HL-60 (cell line): ENCODE measurements at regions not wholly inside any gene's neighbourhood (a gene's known extent, or its start where the extent isn't known, plus 50 kb on each side); places are given as distances from the start of the nearest gene placed in this dataset.

Experiments
- DNase-seq, 2 experiments: peaks; one replicate each; pipeline ENCODE4 v3.0.0-alpha.2; 2010 to 2020; ENCODE audit warnings: low read depth in 1 of 2, low spot score in 1 of 2
- H3K27ac ChIP-seq: fragments of 250-450 bp; sonication (Bioruptor Pico); replicated peaks from 2 replicates; pipeline ENCODE4 v1.5.1; 2020; ENCODE audit warnings: mild to moderate bottlenecking, moderate library complexity
- H3K27me3 ChIP-seq: fragments of 250-450 bp; sonication (Bioruptor Pico); 2 replicates; pipeline ENCODE4 v1.5.1; 2021; ENCODE audit warnings: mild to moderate bottlenecking, moderate library complexity; ENCODE audit not compliant: insufficient read depth, poor library complexity, severe bottlenecking
- H3K4me3 ChIP-seq: replicated peaks from 2 replicates; pipeline ENCODE4 v1.5.1; 2011; ENCODE audit warnings: mild to moderate bottlenecking, control low read depth, low read length; ENCODE audit not compliant: insufficient read depth
- GABPA ChIP-seq: IDR thresholded peaks from 2 replicates; pipeline ENCODE4 v1.6.1; 2012; ENCODE audit warnings: low read depth
- POLR2AphosphoS5 ChIP-seq: IDR thresholded peaks from 2 replicates; pipeline ENCODE4 v1.6.1; 2012; ENCODE audit warnings: low read depth
- REST ChIP-seq: IDR thresholded peaks from 2 replicates; pipeline ENCODE4 v1.6.1; 2012; ENCODE audit warnings: low read depth; ENCODE audit not compliant: insufficient replicate concordance
- SPI1 ChIP-seq: IDR thresholded peaks from 2 replicates; pipeline ENCODE4 v1.6.1; 2012; ENCODE audit warnings: low read depth, mild to moderate bottlenecking, borderline replicate concordance
- TF ChIP-seq, protein P1 (sequence below): IDR thresholded peaks from one replicate; pipeline ENCODE4 v1.5.1; 2011; ENCODE audit warnings: low read length, control low read depth, inconsistent platforms; ENCODE audit not compliant: insufficient read depth

GRCh38 chr2:118644190-118644589 is 203.3 kb downstream of the EN1 start:
- H3K27me3 ChIP-seq = no peaks in the 10 kb centered on the region
- no peak overlapping the region for H3K27ac ChIP-seq
- H3K4me3 ChIP-seq = no peak overlapping the region
- DNase-seq = no peak
- TF ChIP-seq REST (no peak), POLR2AphosphoS5 (no peak), SPI1 (no peak), GABPA (no peak)
- TF ChIP-seq, protein P1, sequence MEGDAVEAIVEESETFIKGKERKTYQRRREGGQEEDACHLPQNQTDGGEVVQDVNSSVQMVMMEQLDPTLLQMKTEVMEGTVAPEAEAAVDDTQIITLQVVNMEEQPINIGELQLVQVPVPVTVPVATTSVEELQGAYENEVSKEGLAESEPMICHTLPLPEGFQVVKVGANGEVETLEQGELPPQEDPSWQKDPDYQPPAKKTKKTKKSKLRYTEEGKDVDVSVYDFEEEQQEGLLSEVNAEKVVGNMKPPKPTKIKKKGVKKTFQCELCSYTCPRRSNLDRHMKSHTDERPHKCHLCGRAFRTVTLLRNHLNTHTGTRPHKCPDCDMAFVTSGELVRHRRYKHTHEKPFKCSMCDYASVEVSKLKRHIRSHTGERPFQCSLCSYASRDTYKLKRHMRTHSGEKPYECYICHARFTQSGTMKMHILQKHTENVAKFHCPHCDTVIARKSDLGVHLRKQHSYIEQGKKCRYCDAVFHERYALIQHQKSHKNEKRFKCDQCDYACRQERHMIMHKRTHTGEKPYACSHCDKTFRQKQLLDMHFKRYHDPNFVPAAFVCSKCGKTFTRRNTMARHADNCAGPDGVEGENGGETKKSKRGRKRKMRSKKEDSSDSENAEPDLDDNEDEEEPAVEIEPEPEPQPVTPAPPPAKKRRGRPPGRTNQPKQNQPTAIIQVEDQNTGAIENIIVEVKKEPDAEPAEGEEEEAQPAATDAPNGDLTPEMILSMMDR = no peak

DNA sequence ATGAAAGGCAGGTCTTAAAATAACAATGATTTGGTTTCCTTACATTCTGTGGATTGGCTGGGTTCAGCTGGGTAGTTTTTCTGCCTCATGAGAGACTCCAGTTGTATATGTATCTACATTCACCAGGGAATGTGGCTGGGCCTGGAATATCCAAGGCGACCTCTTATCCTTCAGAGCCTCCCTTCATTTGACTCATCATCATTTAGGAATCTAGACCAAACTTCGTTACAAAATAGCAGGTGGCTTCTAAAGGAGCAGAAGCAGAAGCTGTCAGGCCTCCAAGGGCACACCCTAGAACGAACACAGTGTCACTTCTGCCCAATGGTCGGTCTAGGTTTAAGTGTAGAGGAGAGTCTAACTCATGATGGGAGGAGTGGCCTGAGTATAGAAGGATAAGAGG is 204.2 kb downstream of the EN1 start:
- H3K4me3 ChIP-seq = no peak overlapping the region
- TF ChIP-seq SPI1 (no peak), REST (no peak)
- no peaks in the 10 kb centered on the region for H3K27me3 ChIP-seq
- no peak overlapping the region for H3K27ac ChIP-seq
- DNase-seq = no peak

DNA sequence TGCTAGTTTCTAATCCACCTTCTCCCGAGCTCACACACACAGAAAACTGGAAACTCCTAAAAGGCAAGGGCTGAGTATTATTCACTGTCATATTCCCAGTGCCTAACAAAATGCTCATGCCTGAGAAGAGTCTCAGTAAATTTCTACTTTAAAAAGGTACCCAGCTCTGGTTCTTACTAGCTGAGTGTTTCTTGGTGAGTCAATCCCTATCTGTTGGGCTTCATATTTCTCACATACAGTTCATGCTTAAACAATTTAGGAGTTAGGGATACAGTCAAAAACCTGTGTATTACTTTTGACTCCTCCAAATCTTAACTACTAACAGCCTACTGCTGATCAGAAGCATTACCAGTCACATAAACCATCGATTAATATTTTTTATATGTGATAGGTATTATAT is 204.9 kb downstream of the EN1 start:
- H3K27me3 ChIP-seq = no peaks in the 10 kb centered on the region
- no peak overlapping the region for H3K27ac ChIP-seq
- no peak for DNase-seq
- H3K4me3 ChIP-seq = no peak overlapping the region
- TF ChIP-seq SPI1 (no peak), POLR2AphosphoS5 (no peak), REST (no peak), GABPA (no peak)
- TF ChIP-seq, protein P1 = no peak

DNA sequence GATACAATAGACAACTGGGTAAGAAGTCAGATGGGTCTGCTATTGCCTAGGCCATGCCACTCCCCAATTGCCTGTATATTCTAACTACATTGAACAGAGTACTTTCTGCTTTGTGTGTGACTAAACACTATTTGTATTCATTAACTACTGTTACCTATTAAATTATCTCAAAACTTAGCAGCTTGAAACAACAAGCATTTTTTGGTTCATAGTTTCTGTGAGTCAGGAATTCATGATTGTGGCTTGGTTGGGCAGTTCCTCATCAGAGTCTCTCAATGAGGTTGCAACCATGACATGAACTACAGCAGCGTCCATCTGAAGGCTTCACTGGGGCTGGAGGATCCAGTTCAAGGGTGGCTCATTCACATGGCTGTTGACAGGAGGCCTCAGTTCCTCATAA is 205.7 kb downstream of the EN1 start:
- H3K4me3 ChIP-seq = no peak overlapping the region
- DNase-seq = no peak
- TF ChIP-seq, protein P1 = no peak
- no peak for TF ChIP-seq POLR2AphosphoS5
- TF ChIP-seq SPI1 = no peak
- TF ChIP-seq REST = no peak
- no peak for TF ChIP-seq GABPA
- no peak overlapping the region for H3K27ac ChIP-seq
- no peaks in the 10 kb centered on the region for H3K27me3 ChIP-seq
